ENCODE measurements at regions not wholly inside any gene's neighbourhood (a gene's known extent, or its start where the extent isn't known, plus 50 kb on each side); places are given as distances from the start of the nearest gene placed in this dataset.
"Not testable (repeated sequence)": the region's sequence is repeated elsewhere in the genome, so short reads cannot be mapped to it uniquely, and the experiment has no call there.

DNA sequence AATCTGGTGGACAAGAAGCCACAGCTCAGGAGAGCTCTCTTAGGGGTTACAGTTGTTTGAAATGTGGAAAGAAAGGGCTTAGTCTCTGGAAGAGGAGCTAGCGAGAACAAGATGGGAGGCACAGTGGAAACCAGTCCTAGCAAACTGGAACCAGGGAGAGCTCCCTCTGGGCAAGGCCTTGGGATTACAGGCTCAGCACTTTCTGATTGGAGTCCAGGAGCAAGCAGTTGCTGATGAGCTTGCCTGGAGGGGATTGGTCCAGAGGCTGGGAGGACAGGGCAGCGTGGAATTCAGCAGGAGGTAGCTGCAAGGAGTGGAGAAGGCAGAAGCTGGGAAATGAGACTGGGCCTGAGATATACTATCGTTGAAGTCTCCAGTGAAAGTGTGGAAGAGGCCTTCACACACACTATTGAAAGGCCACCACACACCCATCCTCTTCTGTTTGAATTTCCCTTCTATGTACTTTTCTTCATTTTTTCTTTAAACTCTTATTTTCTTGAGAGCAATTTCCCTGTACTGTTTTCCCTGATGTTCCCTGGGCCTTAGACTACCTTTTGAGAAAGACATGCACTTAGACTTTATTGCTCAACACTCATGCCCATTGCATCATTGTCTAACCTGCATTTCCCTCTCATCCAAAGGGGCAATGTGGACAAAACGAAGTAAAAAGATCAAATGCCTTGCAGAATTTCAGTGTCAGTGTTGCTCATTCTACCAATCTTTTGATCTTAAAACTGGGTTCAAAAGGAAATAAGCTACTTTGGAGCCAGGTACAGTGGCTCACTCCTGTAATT, 57.8 kb upstream of the LANCL2 start:
- Histone ChIP-seq H3K27me3 (no peaks in the 10 kb centered on the region), H3K4me1 (no peaks in the 10 kb centered on the region), H3K4me3 (no peak overlapping the region), H3K36me3 (no peaks in the 10 kb centered on the region), H3K27ac (no peak overlapping the region), H3K9me3 (no peaks in the 10 kb centered on the region)
- intact Hi-C loops (cut with DNase I; ENCODE audit: low total_unique reads) = no loop called here
- no peak for DNase-seq (ENCODE audit: low spot score in 2 of 2)
- no peak for TF ChIP-seq CTCF (IDR thresholded peaks at IDR 0.05)
- no peak for TF ChIP-seq POLR2AphosphoS5 (IDR thresholded peaks at IDR 0.05)
- TF ChIP-seq POLR2A (IDR thresholded peaks at IDR 0.05) = no peak

DNA sequence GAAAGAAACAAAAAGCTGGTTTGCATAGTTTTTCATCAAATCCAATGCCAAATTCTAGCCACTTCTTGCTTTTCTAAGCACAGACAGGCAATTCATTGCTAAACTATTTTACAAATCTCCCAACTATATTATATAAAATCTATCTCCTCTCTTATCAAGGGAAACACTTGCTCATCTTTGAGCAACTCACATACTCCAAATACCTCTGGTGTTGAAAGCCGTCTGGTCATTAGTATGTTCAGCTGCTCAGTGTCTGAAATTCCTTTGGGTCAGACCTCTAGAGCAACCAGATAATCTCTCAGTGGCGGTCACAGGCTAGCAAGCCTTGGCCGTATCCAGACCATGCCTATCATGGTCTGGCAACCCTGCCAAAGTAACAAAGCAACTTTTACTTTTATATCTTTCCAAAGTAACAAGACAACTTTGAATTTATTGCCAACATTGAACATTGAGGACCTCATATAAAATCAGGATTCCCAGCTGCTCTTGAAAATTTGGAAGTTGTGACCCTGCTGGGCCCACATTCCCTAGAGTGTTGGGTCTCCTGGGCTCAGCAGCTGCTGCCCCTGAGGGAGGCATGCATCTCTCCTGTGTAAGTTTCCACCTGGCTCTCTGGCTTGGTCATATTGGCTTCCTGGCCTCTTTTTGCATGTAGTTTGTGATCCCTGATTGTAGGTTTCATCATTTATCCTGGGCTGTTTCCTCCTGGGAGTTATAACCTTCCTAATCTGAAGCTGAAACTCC, 56.8 kb upstream of the LANCL2 start:
- intact Hi-C loops (cut with DNase I; ENCODE audit: low total_unique reads) = no loop called here
- Histone ChIP-seq H3K4me3 (no peak overlapping the region), H3K27me3 (no peaks in the 10 kb centered on the region), H3K9me3 (no peaks in the 10 kb centered on the region), H3K4me1 (no peaks in the 10 kb centered on the region), H3K36me3 (no peaks in the 10 kb centered on the region), H3K27ac (no peak overlapping the region)
- no peak for DNase-seq (ENCODE audit: low spot score in 2 of 2)
- TF ChIP-seq CTCF (IDR thresholded peaks at IDR 0.05) = no peak
- no peak for TF ChIP-seq POLR2A (IDR thresholded peaks at IDR 0.05)

DNA sequence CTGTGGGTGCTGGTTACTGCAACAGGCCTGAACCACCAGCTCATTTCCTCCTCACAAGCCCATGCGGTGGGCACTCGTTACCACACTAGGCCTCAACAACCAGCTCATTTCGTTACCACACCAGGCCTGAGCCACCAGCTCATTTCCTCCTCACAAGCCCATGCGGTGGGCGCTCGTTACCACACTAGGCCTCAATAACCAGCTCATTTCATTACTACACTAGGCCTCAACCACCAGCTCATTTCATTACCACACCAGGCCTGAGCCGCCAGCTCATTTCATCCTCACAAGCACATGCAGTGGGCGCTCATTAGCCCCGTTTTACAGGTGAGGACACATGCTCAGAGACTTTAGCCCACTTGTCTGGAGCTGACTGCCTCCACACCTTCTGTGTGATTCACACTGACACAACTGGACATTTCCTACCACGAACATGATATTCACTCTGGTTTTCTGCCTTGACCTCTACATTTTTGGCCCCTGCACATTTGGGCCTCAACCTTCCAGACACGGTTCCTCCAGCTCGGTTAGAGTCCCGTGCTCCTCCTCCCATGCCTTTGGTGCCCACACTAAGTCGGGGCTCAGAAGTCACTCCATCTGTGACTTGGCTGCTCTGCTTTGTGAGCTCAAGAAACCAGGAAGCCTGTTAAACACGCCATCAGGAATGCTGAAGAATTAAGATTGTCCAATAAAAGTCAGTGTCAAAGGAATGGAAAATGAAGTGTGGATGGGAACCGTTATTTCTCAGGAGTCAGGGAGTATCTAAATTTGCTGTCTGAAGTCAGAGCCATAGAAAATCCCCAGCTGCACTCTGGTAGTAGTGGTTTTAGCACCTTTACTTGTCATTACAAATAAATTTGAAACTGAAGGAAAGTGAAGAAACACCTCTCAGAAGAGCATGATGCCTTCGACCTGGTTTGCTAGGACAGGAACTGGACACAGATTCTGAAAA, 55.8 kb upstream of the LANCL2 start:
- no peak for TF ChIP-seq POLR2A (IDR thresholded peaks at IDR 0.05)
- no peak for TF ChIP-seq CTCF (IDR thresholded peaks at IDR 0.05)
- no peak for TF ChIP-seq POLR2AphosphoS5 (IDR thresholded peaks at IDR 0.05)
- no peak overlapping the region for H3K4me3 ChIP-seq
- H3K27ac ChIP-seq = no peak overlapping the region
- DNase-seq (ENCODE audit: low spot score in 2 of 2) = no peak
- H3K4me1 ChIP-seq = no peaks in the 10 kb centered on the region
- H3K36me3 ChIP-seq = no peaks in the 10 kb centered on the region
- no peaks in the 10 kb centered on the region for H3K27me3 ChIP-seq
- intact Hi-C loops (cut with DNase I; ENCODE audit: low total_unique reads) = no loop called here
- no peaks in the 10 kb centered on the region for H3K9me3 ChIP-seq

- no peak overlapping the region for H3K4me3 ChIP-seq
- no peak for TF ChIP-seq POLR2A (IDR thresholded peaks at IDR 0.05)
- no peak for TF ChIP-seq CTCF (IDR thresholded peaks at IDR 0.05)
- no peak for TF ChIP-seq POLR2AphosphoS5 (IDR thresholded peaks at IDR 0.05)
- no peaks in the 10 kb centered on the region for H3K4me1 ChIP-seq
- no peaks in the 10 kb centered on the region for H3K36me3 ChIP-seq
- H3K27me3 ChIP-seq = no peaks in the 10 kb centered on the region
- H3K27ac ChIP-seq = no peak overlapping the region
- intact Hi-C loops (cut with DNase I; ENCODE audit: low total_unique reads) = no loop called here
- no peaks in the 10 kb centered on the region for H3K9me3 ChIP-seq
- no peak for DNase-seq (ENCODE audit: low spot score in 2 of 2)
Measured at GRCh38 chr7:55310287-55311025, 54.7 kb upstream of the LANCL2 start.

DNA sequence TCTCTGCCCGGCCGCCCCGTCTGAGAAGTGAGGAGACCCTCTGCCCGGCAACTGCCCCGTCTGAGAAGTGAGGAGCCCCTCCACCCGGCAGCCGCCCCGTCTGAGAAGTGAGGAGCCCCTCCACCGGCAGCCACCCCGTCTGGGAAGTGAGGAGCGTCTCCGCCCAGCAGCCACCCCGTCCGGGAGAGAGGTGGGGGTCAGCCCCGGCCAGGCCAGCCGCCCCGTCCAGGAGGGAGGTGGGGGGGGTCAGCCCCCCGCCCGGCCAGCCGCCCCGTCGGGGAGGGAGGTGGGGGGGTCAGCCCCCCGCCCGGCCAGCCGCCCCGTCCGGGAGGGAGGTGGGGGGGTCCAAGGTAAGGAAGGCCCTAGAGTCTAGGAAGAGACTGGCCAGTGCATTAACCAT, 53.2 kb upstream of the LANCL2 start:
- H3K4me3 ChIP-seq; H3K9me3 ChIP-seq; DNase-seq (ENCODE audit: low spot score in 2 of 2); H3K27me3 ChIP-seq; H3K4me1 ChIP-seq; intact Hi-C loops (cut with DNase I; ENCODE audit: low total_unique reads); H3K36me3 ChIP-seq; H3K27ac ChIP-seq: not testable (repeated sequence)

DNA sequence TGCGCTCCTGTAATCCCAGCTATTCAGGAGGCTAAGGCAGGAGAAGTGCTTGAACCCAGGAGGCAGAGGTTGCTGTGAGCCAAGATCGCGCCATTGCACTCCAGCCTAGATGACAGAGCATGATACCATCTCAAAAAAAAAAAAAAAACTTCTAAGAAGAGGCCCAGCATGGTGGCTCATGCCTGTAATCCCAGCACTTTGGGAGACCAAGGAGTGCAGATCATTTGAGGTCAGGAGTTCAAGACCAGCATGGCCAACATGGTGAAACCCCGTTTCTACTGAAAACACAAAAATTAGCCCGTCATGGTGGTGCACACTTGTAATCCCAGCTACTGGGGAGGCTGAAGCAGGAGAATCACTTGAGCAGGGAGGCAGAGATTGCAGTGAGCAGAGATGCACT, 51.5 kb upstream of the LANCL2 start:
- H3K36me3 ChIP-seq; H3K27ac ChIP-seq; intact Hi-C loops (cut with DNase I; ENCODE audit: low total_unique reads); DNase-seq (ENCODE audit: low spot score in 2 of 2); H3K4me3 ChIP-seq; H3K9me3 ChIP-seq; H3K4me1 ChIP-seq; H3K27me3 ChIP-seq: not testable (repeated sequence)
